Gastroesophageal sphincter (tissue), 4 donors: ENCODE measurements at regions not wholly inside any gene's neighbourhood (a gene's known extent, or its start where the extent isn't known, plus 50 kb on each side); places are given as distances from the start of the nearest gene placed in this dataset.
A peak's percentile ranks its signal among the peaks of the same experiment; 100 is the strongest.

Source experiments
- ATAC-seq: fragments of 150-250 bp; one replicate; pipeline ENCODE4 v1.9.1; 2016; ENCODE audit warnings: mild to moderate bottlenecking, moderate library complexity
- H3K27ac ChIP-seq, 4 donors: fragments of 200-600 bp; sonication (generic) in 3 of 4; 1 replicate in 3 of 4; 2 replicates in 1 of 4; pipeline ENCODE4 v1.5.1; 2016 to 2019
- H3K27me3 ChIP-seq: fragments of 200-600 bp; sonication (generic); one replicate; pipeline ENCODE4 v1.5.1; 2019
- H3K36me3 ChIP-seq, 2 donors: fragments of 200-600 bp; sonication (generic); one replicate each; pipeline ENCODE4 v1.5.1; 2019; ENCODE audit warnings: control low read depth in 1 of 2
- H3K4me1 ChIP-seq, 3 donors: fragments of 200-600 bp; sonication (generic); 1 replicate in 2 of 3; 2 replicates in 1 of 3; pipeline ENCODE4 v1.5.1; 2016 to 2019; ENCODE audit warnings: control low read depth in 2 of 3
- H3K4me3 ChIP-seq, 2 donors: fragments of 200-600 bp; sonication (generic); one replicate each; pipeline ENCODE4 v1.5.1; 2019; ENCODE audit warnings: mild to moderate bottlenecking in 1 of 2, moderate library complexity in 1 of 2
- H3K9me3 ChIP-seq, 3 donors: fragments of 200-600 bp; sonication (generic); one replicate each; pipeline ENCODE4 v1.5.1; 2017 to 2019; ENCODE audit warnings: control low read depth in 2 of 3
- EP300 ChIP-seq: sonication (generic); formaldehyde crosslinking; IDR thresholded peaks from one replicate; pipeline ENCODE4 v1.6.1; 2017; ENCODE audit warnings: antibody characterized with exemption, mild to moderate bottlenecking
- POLR2A ChIP-seq, 2 donors: fragments of 450-650 bp; IDR thresholded peaks; one replicate each; pipeline ENCODE4 v1.6.1; 2017; ENCODE audit warnings: antibody characterized with exemption in 2 of 2, mild to moderate bottlenecking in 2 of 2, moderate library complexity in 1 of 2
- POLR2AphosphoS5 ChIP-seq: sonication (generic); formaldehyde crosslinking; IDR thresholded peaks from one replicate; pipeline ENCODE4 v1.6.1; 2017; ENCODE audit warnings: antibody characterized with exemption
- WGBS, 2 donors: methylation state at CpG; one replicate each; pipeline ENCODE4 v1.1.5; 2018; ENCODE audit warnings: low coverage in 1 of 2; 5-methylcytosine and 5-hydroxymethylcytosine counted together
- TF ChIP-seq, protein P1 (sequence below), 4 experiments: fragments of 200-600 bp in 2 of 4; fragments of 450-650 bp in 2 of 4; sonication (generic) in 1 of 4; IDR thresholded peaks; one replicate each; pipeline ENCODE4 v1.5.1; 2017 to 2019; ENCODE audit warnings: antibody characterized with exemption in 4 of 4, mild to moderate bottlenecking in 2 of 4, moderate library complexity in 2 of 4

GRCh38 chr5:66306844-66307315, 162.8 kb downstream of the SREK1 start:
- H3K4me3 ChIP-seq = no peak overlapping the region
- peak; percentile 45 for ATAC-seq
- no peaks in the 10 kb centered on the region for H3K36me3 ChIP-seq
- no peak overlapping the region for H3K27ac ChIP-seq
- H3K27me3 ChIP-seq = peaks cover 7% of the 10 kb centered on the region
- no peaks in the 10 kb centered on the region for H3K4me1 ChIP-seq
- TF ChIP-seq, protein P1, sequence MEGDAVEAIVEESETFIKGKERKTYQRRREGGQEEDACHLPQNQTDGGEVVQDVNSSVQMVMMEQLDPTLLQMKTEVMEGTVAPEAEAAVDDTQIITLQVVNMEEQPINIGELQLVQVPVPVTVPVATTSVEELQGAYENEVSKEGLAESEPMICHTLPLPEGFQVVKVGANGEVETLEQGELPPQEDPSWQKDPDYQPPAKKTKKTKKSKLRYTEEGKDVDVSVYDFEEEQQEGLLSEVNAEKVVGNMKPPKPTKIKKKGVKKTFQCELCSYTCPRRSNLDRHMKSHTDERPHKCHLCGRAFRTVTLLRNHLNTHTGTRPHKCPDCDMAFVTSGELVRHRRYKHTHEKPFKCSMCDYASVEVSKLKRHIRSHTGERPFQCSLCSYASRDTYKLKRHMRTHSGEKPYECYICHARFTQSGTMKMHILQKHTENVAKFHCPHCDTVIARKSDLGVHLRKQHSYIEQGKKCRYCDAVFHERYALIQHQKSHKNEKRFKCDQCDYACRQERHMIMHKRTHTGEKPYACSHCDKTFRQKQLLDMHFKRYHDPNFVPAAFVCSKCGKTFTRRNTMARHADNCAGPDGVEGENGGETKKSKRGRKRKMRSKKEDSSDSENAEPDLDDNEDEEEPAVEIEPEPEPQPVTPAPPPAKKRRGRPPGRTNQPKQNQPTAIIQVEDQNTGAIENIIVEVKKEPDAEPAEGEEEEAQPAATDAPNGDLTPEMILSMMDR (IDR thresholded peaks at IDR 0.05) = no peak
- TF ChIP-seq EP300 = no peak
- no peak for TF ChIP-seq POLR2A (IDR thresholded peaks at IDR 0.05)
- TF ChIP-seq POLR2AphosphoS5 = no peak
- no peaks in the 10 kb centered on the region for H3K9me3 ChIP-seq
- 31 to 42% methylated on average over 3 to 7 of the region's 7 CpGs for WGBS, 2 donors

- H3K36me3 ChIP-seq = no peaks in the 10 kb centered on the region
- no peak overlapping the region for H3K27ac ChIP-seq
- WGBS, 2 donors = 8 to 9% methylated on average over 6 of the region's 6 CpGs
- no peak overlapping the region for H3K4me3 ChIP-seq
- TF ChIP-seq, protein P1 (IDR thresholded peaks at IDR 0.05) = peak; percentile 61 to 77 (median 67)
- no peak for TF ChIP-seq POLR2AphosphoS5
- peaks cover 4% of the 10 kb centered on the region for H3K27me3 ChIP-seq
- no peaks in the 10 kb centered on the region for H3K9me3 ChIP-seq
- ATAC-seq = peak; percentile 59
- no peaks in the 10 kb centered on the region for H3K4me1 ChIP-seq
Observed at GRCh38 chr5:66307647-66308241, 163.6 kb downstream of the SREK1 start.

- Histone ChIP-seq H3K4me3 (no peak overlapping the region), H3K9me3 (peaks cover 0 to 14% (median 0%) of the 10 kb centered on the region in 3 donors), H3K36me3 (no peaks in the 10 kb centered on the region), H3K4me1 (no peaks in the 10 kb centered on the region), H3K27me3 (no peaks in the 10 kb centered on the region), H3K27ac (no peak overlapping the region)
- no peak for ATAC-seq
- WGBS, 2 donors = 72 to 95% methylated on average over 2 of the region's 2 CpGs
- TF ChIP-seq, protein P1 (IDR thresholded peaks at IDR 0.05) = no peak
- TF ChIP-seq POLR2AphosphoS5 (no peak), POLR2A (IDR thresholded peaks at IDR 0.05) (no peak), EP300 (no peak)
Observed at GRCh38 chr5:66312266-66312665, 168.2 kb downstream of the SREK1 start.

DNA sequence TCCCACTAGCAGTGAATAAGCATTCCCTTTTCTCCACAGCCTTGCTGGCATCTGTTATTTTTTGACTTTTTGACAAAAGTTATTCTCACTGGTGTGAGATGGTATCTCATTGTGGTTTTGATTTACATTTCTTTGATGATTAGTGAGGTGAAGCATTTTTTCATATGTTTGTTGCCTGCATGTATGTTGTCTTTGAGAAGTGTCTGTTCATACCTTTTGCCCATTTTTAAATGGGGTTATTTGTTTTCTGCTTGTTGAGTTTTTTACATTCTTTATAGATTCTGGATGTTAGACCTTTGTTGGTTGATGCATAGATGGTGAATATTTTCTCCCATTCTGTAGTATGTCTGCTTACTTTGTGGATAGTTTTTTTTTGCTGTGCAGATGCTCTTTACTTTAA, 171.7 kb downstream of the SREK1 start:
- no peaks in the 10 kb centered on the region for H3K36me3 ChIP-seq
- TF ChIP-seq, protein P1 (IDR thresholded peaks at IDR 0.05) = no peak
- TF ChIP-seq POLR2A (IDR thresholded peaks at IDR 0.05) (no peak), POLR2AphosphoS5 (no peak), EP300 (no peak)
- no peak overlapping the region for H3K4me3 ChIP-seq
- no peak for ATAC-seq
- no peaks in the 10 kb centered on the region for H3K27me3 ChIP-seq
- no peak overlapping the region for H3K27ac ChIP-seq
- H3K4me1 ChIP-seq = no peaks in the 10 kb centered on the region
- H3K9me3 ChIP-seq = peaks cover 0 to 14% (median 0%) of the 10 kb centered on the region in 3 donors

- no peak overlapping the region for H3K27ac ChIP-seq
- no peaks in the 10 kb centered on the region for H3K4me1 ChIP-seq
- 69 to 71% methylated on average over 4 to 10 of the region's 12 CpGs for WGBS, 2 donors
- no peaks in the 10 kb centered on the region for H3K9me3 ChIP-seq
- H3K27me3 ChIP-seq = no peaks in the 10 kb centered on the region
- no peak overlapping the region for H3K4me3 ChIP-seq
- ATAC-seq = no peak
- TF ChIP-seq, protein P1 (IDR thresholded peaks at IDR 0.05) = no peak
- TF ChIP-seq POLR2AphosphoS5 (no peak), EP300 (no peak)
- H3K36me3 ChIP-seq = no peaks in the 10 kb centered on the region
Observed at GRCh38 chr5:66322786-66323528, 178.9 kb downstream of the SREK1 start.
